ENCODE measurements at regions not wholly inside any gene's neighbourhood (a gene's known extent, or its start where the extent isn't known, plus 50 kb on each side); places are given as distances from the start of the nearest gene placed in this dataset.

GRCh38 chr13:47399599-47399998 is 502.7 kb upstream of the HTR2A start:
- no peak overlapping the region for H3K27ac ChIP-seq
- no peak for TF ChIP-seq POLR2A (IDR thresholded peaks at IDR 0.05)
- TF ChIP-seq CTCF (IDR thresholded peaks at IDR 0.05), result no peak
- no peaks in the 10 kb centered on the region for H3K4me1 ChIP-seq
- no peaks in the 10 kb centered on the region for H3K9me3 ChIP-seq
- H3K36me3 ChIP-seq, result no peaks in the 10 kb centered on the region
- ATAC-seq (no peak), DNase-seq (no peak)
- H3K4me3 ChIP-seq, result no peak overlapping the region
- intact Hi-C loops (cut with DNase I), result no loop called here
- 45 to 61% (median 54%) methylated on average over 2 of the region's 2 CpGs for WGBS, 4 donors
- no peaks in the 10 kb centered on the region for H3K27me3 ChIP-seq

DNA sequence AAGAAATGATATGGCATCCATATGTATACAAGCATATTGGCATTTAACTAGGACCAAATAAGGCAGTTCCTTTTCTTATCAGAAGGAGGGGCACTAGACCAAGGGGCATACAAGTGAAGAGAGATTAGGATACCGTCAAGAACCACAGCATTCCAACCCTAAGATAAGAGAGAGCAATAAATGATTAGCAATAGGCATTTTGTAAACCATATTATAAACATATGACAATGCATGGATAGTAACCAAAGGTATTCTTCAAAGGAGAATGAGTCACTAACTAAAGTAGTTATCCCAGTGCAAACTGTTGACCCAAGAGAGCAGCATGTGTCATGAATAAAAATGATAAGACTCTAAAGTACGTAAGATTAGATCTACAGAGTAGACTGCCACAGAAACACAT is 500.9 kb upstream of the HTR2A start:
- no peaks in the 10 kb centered on the region for H3K36me3 ChIP-seq
- intact Hi-C loops (cut with DNase I), result no loop called here
- no peak for TF ChIP-seq POLR2A (IDR thresholded peaks at IDR 0.05)
- no peak for TF ChIP-seq CTCF (IDR thresholded peaks at IDR 0.05)
- no peaks in the 10 kb centered on the region for H3K4me1 ChIP-seq
- ATAC-seq, result no peak
- WGBS, 4 donors, result 10 to 21% (median 15%) methylated on average over 2 of the region's 2 CpGs
- DNase-seq, result no peak
- H3K27me3 ChIP-seq, result no peaks in the 10 kb centered on the region
- H3K27ac ChIP-seq, result no peak overlapping the region
- no peak overlapping the region for H3K4me3 ChIP-seq
- no peaks in the 10 kb centered on the region for H3K9me3 ChIP-seq

- WGBS, 4 donors, result 63 to 69% (median 66%) methylated on average over 5 of the region's 5 CpGs
- no peaks in the 10 kb centered on the region for H3K4me1 ChIP-seq
- no peak overlapping the region for H3K4me3 ChIP-seq
- no peak for ATAC-seq
- no peak for TF ChIP-seq CTCF (IDR thresholded peaks at IDR 0.05)
- no peak for TF ChIP-seq POLR2A (IDR thresholded peaks at IDR 0.05)
- H3K9me3 ChIP-seq, result peaks cover 0 to 4% (median 0%) of the 10 kb centered on the region in 12 donors
- intact Hi-C loops (cut with DNase I), result no loop called here
- no peak for DNase-seq
- no peaks in the 10 kb centered on the region for H3K36me3 ChIP-seq
- H3K27me3 ChIP-seq, result no peaks in the 10 kb centered on the region
- no peak overlapping the region for H3K27ac ChIP-seq
These were observed 500.1 kb upstream of the HTR2A start for GRCh38 chr13:47396915-47397314.

- 42 to 51% (median 47%) methylated on average over 1 of the region's 1 CpG for WGBS, 4 donors
These were observed 477.9 kb upstream of the HTR2A start for GRCh38 chr13:47374741-47375140.

More at GRCh38 chr13:47374741-47375140, 477.9 kb upstream of the HTR2A start:
- TF ChIP-seq CTCF (IDR thresholded peaks at IDR 0.05) (no peak), POLR2A (IDR thresholded peaks at IDR 0.05) (no peak)
- Histone ChIP-seq H3K27me3 (no peaks in the 10 kb centered on the region), H3K36me3 (no peaks in the 10 kb centered on the region), H3K9me3 (peaks cover 0 to 23% (median under 1%) of the 10 kb centered on the region in 12 donors), H3K27ac (no peak overlapping the region), H3K4me1 (no peaks in the 10 kb centered on the region), H3K4me3 (no peak overlapping the region)
- ATAC-seq (no peak), DNase-seq (no peak)
- intact Hi-C loops (cut with DNase I), result no loop called here

Data from heart left ventricle (tissue), 16 donors.